ENCODE measurements at regions not wholly inside any gene's neighbourhood (a gene's known extent, or its start where the extent isn't known, plus 50 kb on each side); places are given as distances from the start of the nearest gene placed in this dataset.

DNA sequence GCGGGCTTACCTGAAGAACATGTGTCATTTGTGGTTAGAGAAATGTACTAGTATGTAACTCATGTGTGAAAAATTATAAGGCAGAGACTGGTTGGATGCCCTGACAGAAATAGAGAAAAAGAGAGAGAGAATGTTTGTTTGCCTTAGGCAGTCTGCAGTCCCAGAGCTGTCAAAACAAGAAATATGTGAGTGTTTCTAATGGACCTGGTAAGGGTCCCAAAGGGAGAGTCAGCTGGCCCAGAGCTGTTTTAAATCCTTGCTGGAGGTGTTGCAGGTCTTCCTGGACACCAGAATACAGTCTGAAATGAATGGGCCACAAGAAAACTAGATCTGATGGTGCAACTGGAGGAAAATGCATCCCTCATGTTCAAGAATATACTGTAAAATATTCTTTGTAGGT is 158.3 kb upstream of the OGFRL1 start:
- DNase-seq (ENCODE audit: low spot score) = no peak
- TF ChIP-seq, protein P1, sequence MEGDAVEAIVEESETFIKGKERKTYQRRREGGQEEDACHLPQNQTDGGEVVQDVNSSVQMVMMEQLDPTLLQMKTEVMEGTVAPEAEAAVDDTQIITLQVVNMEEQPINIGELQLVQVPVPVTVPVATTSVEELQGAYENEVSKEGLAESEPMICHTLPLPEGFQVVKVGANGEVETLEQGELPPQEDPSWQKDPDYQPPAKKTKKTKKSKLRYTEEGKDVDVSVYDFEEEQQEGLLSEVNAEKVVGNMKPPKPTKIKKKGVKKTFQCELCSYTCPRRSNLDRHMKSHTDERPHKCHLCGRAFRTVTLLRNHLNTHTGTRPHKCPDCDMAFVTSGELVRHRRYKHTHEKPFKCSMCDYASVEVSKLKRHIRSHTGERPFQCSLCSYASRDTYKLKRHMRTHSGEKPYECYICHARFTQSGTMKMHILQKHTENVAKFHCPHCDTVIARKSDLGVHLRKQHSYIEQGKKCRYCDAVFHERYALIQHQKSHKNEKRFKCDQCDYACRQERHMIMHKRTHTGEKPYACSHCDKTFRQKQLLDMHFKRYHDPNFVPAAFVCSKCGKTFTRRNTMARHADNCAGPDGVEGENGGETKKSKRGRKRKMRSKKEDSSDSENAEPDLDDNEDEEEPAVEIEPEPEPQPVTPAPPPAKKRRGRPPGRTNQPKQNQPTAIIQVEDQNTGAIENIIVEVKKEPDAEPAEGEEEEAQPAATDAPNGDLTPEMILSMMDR (IDR thresholded peaks at IDR 0.05; ENCODE audit: extremely low read depth, missing control alignments) = no peak

GRCh38 chr6:71134929-71135642 is 153.5 kb upstream of the OGFRL1 start:
- TF ChIP-seq, protein P1 (IDR thresholded peaks at IDR 0.05; ENCODE audit: extremely low read depth, missing control alignments) = no peak
- no peak for DNase-seq (ENCODE audit: low spot score)

GRCh38 chr6:71137973-71138372 is 150.6 kb upstream of the OGFRL1 start:
- no peak for DNase-seq (ENCODE audit: low spot score)
- TF ChIP-seq, protein P1 (IDR thresholded peaks at IDR 0.05; ENCODE audit: extremely low read depth, missing control alignments) = no peak

DNA sequence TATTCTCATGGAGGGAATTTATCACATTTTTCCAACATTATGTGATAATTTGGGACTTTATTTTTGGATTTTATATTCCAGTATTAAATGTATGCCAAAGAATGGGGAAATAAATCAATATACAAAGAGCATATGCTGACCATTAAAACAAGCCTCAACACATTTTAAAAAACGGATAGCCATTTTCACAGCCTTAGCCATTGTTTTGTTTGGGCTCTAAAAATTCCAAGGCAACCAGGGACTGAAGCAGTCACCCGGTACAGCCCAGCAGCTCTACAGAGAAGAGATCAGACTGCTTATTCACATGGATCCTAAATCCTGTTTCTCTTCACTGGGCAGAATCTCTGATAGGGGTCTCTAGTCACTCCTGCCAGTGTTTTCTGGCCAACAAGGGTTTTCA is 150.2 kb upstream of the OGFRL1 start:
- no peak for DNase-seq (ENCODE audit: low spot score)
- TF ChIP-seq, protein P1 (IDR thresholded peaks at IDR 0.05; ENCODE audit: extremely low read depth, missing control alignments) = no peak

- TF ChIP-seq, protein P1 (IDR thresholded peaks at IDR 0.05; ENCODE audit: extremely low read depth, missing control alignments) = no peak
- no peak for DNase-seq (ENCODE audit: low spot score)
These were observed 149.4 kb upstream of the OGFRL1 start for GRCh38 chr6:71139249-71139648.

DNA sequence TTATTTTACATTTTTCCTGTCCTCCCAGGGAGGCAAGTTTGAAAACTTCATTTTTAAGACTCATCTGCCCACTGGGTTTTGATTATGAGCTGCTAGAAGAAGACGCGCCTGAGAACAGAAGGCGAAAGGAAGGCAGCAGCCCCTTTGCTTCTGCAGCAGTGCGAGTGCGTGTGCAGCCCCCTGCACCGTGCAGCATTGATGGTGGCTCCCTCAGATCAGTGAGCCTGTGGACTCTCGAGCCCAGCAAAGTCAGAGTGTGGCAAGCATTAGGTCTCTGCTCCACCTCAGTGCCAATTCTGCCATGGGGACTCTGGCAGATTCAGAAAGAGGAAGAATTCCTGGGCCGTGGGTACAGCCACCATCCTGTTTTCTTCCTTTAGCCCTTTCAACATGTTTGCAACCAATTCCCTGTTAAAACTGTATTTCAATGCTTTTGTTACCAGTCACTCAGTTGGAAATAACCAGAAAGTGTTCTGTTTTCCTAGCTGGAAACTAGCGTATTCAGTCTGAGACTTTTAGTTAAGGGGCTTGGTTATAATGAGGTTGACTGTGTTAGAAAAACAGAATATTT is 134.8 kb upstream of the OGFRL1 start:
- TF ChIP-seq, protein P1 (IDR thresholded peaks at IDR 0.05; ENCODE audit: extremely low read depth, missing control alignments) = no peak
- no peak for DNase-seq (ENCODE audit: low spot score)

DNA sequence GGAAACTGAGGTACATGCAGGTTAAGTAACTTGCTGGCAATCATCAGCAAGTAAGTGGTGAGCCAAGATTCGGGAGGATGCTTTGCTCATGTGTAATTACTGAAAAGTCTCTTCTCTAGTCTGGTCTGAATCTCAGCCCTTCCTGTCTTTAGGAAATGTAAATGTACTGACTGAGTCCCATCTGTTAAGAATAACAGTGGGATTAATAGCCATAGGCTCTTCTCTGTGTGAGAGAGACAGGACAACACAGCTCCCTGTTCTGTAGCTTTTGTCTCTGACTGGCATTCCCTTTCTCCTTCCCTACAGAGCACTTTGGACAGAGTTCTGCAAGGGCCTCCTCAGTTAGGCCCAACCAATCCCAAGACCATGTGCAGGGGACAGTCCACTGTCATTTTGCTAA is 131.3 kb upstream of the OGFRL1 start:
- DNase-seq (ENCODE audit: low spot score) = no peak
- TF ChIP-seq, protein P1 (IDR thresholded peaks at IDR 0.05; ENCODE audit: extremely low read depth, missing control alignments) = no peak
